Embryonic facial prominence (tissue), 1 donor: ENCODE measurements at regions not wholly inside any gene's neighbourhood (a gene's known extent, or its start where the extent isn't known, plus 50 kb on each side); places are given as distances from the start of the nearest gene placed in this dataset.
"Not testable (repeated sequence)": the region's sequence is repeated elsewhere in the genome, so short reads cannot be mapped to it uniquely, and the experiment has no call there.

Experiments used
- DNase-seq: peaks from one replicate; pipeline ENCODE4 v3.0.0-alpha.2; 2016; ENCODE audit errors: extremely low spot score

DNA sequence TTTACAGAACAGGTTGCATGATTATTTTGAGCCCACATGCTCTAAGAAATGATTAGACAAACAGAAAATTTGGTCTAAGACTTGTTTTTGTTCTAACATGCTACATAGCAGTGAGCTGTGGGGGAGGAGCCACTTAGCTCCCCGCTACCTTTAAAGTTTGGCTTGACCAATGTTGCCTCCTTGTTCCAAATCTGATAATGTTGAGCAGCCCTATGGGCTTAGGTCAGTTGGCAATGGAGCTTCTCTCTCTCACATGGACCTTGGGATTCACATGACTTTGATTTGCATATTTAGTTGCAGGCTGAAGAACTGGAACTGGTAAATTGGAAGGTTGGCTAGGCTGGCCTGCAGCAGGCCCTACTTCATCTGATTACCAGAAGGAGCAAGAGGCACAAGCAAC, 116.4 kb downstream of the EBLN2 start:
- no peak for DNase-seq

DNA sequence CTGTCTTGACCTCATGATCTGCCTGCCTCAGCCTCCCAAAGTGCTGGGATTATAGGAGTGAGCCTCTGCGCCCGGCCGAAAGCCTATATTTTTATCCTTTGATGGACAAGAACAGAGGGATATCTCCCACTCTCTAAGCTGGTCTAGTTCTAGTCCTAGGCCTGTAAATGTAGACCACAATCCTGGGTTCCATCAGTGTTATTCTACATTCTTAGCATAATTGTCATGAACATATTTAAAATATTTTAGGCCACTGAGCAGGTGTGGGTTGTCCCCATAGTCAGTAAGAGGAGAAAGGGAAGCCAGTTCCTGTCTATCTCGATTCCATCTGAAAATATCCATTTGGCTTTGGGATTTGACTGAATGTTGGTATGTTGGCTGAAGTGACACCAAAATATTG, 118.1 kb downstream of the EBLN2 start:
- no peak for DNase-seq

DNA sequence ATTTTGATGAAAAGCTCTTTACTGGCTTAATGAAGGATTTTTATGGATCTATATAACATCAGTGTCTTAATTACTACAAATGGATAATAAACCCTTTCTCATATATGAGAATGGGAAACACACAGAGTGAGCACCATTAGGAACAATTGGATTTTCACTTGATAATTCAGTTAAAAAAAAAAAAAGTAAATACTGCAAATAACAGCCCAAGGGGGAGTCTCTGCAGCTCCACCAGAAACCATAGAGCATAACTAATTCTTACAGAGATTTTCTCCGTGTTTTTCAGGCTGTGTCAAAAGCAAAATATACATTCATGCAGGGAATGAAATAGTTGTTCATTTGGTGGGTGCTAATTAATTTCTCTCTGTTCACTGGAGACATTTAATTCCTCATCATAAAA, 125.3 kb downstream of the EBLN2 start:
- no peak for DNase-seq

GRCh38 chr3:73187328-73187727, 125.9 kb downstream of the EBLN2 start:
- no peak for DNase-seq

DNA sequence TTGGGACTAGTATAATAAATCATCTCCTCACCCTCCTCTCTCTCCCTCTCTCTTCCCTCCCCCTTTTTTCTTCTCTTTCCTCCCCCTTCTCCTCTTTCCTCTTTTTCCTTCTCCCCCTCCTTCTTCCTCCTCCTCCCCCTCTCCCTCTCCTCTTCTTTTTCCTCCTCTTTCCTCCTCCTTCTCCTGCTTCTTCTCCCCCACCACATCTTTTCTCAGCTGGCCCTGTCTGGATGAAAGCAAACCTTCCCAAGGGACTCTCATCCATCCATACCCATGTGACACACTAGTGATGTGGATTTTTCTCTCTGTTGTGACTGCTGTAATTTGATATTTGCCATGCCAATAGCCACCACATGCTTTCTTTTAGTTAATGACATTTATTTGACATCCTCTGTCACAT, 127.2 kb downstream of the EBLN2 start:
- DNase-seq: no peak

- DNase-seq: no peak
Measured at GRCh38 chr3:73192036-73192738, 130.7 kb downstream of the EBLN2 start.

- not testable (repeated sequence) for DNase-seq
Measured at GRCh38 chr3:73193943-73194342, 132.5 kb downstream of the EBLN2 start.

- no peak for DNase-seq
Measured at GRCh38 chr3:73197187-73197586, 135.7 kb downstream of the EBLN2 start.

GRCh38 chr3:73203101-73203500, 141.6 kb downstream of the EBLN2 start:
- no peak for DNase-seq

DNA sequence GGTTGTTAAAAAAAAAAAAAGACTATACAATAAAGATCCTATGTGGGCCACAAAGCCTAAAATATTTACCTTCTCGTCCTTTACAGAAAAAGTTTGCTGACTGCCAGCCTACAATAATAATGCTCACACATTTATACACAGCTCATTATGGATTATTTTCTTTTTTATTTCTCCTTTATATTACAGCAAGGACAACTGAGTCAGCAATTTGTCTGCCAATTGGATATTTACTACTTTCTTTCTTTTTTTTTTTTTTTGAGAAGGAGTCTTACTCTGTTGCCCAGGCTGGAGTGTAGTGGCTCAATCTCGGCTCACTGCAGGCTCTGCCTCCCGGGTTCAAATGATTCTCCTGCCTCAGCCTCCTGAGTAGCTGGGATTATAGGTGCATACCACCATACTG, 142.2 kb downstream of the EBLN2 start:
- no peak for DNase-seq

GRCh38 chr3:73204841-73205240, 143.4 kb downstream of the EBLN2 start:
- no peak for DNase-seq

- DNase-seq: no peak
Measured at GRCh38 chr3:73206030-73206429, 144.6 kb downstream of the EBLN2 start.

- no peak for DNase-seq
Measured at GRCh38 chr3:73207946-73208440, 146.5 kb downstream of the EBLN2 start.

DNA sequence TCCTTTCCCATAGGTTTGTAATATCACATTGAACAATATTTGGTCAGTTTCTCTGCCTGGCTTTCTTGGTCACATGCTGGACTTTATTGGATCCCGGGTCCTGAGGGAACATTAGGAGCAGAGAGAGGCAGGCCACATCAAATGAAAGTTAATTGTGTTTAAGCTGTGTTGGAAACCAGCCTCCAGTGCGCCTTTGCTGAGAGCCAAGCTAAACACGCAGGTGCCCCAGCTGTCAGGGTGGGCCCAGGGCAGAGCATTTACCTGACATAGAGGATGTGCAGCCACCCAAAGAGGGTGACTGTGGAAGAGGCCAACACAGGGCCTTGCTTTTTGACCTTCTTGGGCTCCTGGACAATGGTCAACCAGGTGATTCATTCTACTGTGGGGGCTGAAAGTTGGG, 149.3 kb downstream of the EBLN2 start:
- DNase-seq: no peak

DNA sequence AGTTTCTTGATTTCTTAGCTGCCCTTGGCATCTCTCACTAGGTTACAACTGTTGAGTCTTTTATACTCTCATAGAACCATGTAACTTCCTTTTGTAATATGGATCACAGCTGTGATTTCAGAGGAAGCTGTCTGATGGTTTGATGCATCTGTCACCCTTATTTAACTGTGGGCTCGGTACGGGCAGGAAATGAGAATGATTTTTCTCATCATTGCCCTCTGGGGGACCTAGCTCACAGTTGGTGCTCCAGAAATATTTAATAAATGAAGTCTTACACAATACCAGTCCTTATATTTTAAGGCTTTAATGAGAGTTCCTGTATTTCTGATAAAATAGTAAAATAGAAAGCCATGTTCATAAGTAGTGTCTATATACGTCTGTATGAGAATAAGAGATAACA, 151.2 kb downstream of the EBLN2 start:
- DNase-seq: no peak

GRCh38 chr3:73213896-73214295, 152.4 kb downstream of the EBLN2 start:
- no peak for DNase-seq

- no peak for DNase-seq
Measured at GRCh38 chr3:73214846-73215245, 153.4 kb downstream of the EBLN2 start.

GRCh38 chr3:73215281-73215680, 153.8 kb downstream of the EBLN2 start:
- DNase-seq: no peak

- no peak for DNase-seq
Measured at GRCh38 chr3:73215901-73216300, 154.4 kb downstream of the EBLN2 start.

DNA sequence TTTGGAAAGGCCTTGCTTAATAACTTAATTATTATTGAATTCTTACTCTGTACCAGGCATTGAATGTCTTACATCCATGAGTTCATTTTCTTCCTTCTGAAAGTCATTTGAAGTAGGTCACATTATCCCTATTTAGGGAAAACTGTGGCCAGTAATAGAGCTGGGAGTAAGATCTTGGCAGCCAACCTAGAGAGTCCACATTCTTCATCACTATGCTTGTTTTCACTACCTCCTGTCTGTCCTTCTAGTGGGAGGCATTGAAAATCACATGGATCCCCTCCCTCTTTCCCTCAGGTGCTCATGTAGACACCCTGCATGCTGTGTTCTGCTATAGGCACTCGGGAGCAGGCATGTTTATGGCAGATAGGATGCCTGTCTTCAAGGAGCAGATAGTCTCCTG, 154.9 kb downstream of the EBLN2 start:
- no peak for DNase-seq

DNA sequence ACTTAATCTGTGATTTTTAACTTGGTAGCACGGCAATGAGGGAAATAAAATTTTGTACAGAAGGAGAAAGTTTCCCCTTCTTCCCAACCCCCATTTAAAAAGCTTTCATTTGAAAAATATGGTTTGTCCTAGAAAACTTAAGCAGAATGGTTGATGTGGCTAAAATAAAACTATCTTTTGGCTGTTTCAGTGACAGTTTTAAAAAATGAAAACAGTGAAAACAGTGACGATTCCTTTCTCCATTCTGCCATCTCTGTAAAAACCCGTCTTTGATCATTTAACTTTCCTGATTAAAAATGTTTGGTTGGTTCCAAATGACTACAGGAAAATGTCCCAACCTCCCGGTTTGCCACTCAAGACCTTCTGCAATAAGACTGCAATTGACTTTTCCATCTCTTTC, 160.7 kb downstream of the EBLN2 start:
- DNase-seq: no peak

DNA sequence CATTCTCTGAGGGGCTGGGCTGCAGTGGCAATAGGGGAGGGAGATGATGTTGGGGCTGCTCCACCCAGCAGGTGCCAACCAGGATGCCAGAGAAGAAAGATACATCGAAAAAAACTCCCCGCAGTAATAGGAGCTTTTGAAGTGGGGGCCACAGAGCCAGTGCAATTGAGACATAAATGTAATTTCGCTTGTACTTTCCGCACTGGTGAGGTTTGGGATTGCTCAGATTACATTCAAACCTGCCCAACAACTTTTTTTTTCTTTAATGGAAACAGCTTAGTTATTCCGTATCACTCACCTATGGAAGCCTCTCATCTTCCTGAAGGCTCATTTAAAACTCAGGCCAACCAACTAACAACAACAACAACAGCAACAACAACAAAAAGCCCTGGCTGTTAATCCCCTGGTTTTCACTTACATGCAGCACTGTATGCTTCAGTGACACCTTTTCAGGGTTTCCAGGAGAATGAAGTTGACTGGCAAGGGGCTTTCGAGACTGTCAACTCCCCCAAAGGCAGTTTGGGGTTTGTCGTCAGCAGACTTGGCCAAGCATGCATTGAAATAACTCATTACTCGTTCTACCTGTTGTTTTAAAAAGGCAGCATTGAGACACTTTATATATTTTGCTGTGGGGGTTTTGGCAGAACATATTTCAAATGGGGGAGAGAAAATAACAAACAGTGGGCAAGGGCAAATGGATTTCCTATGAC, 163.8 kb downstream of the EBLN2 start:
- no peak for DNase-seq

GRCh38 chr3:73225991-73226390, 164.5 kb downstream of the EBLN2 start:
- no peak for DNase-seq
